ENCODE measurements at regions not wholly inside any gene's neighbourhood (a gene's known extent, or its start where the extent isn't known, plus 50 kb on each side); places are given as distances from the start of the nearest gene placed in this dataset.
"Not testable (repeated sequence)": the region's sequence is repeated elsewhere in the genome, so short reads cannot be mapped to it uniquely, and the experiment has no call there.

- DNase-seq (ENCODE audit: low spot score): no peak
Measured at GRCh38 chr10:4635883-4636282, 190.1 kb upstream of the AKR1E2 start.

GRCh38 chr10:4635388-4635787, 190.6 kb upstream of the AKR1E2 start:
- no peak for DNase-seq (ENCODE audit: low spot score)

GRCh38 chr10:4633776-4634175, 192.2 kb upstream of the AKR1E2 start:
- DNase-seq (ENCODE audit: low spot score): no peak

- no peak for DNase-seq (ENCODE audit: low spot score)
Measured at GRCh38 chr10:4633186-4633585, 192.8 kb upstream of the AKR1E2 start.

GRCh38 chr10:4632757-4633156, 193.2 kb upstream of the AKR1E2 start:
- DNase-seq (ENCODE audit: low spot score): no peak

GRCh38 chr10:4626919-4627318, 199.1 kb upstream of the AKR1E2 start:
- no peak for DNase-seq (ENCODE audit: low spot score)

- no peak for DNase-seq (ENCODE audit: low spot score)
Measured at GRCh38 chr10:4623757-4624420, 202.1 kb upstream of the AKR1E2 start.

GRCh38 chr10:4623200-4623599, 202.8 kb upstream of the AKR1E2 start:
- DNase-seq (ENCODE audit: low spot score): no peak

- DNase-seq (ENCODE audit: low spot score): no peak
Measured at GRCh38 chr10:4622384-4622783, 203.6 kb upstream of the AKR1E2 start.

- DNase-seq (ENCODE audit: low spot score): no peak
Measured at GRCh38 chr10:4617589-4617988, 208.4 kb upstream of the AKR1E2 start.

GRCh38 chr10:4615042-4615441, 211.0 kb upstream of the AKR1E2 start:
- no peak for DNase-seq (ENCODE audit: low spot score)

GRCh38 chr10:4609251-4609650, 216.8 kb upstream of the AKR1E2 start:
- DNase-seq (ENCODE audit: low spot score): no peak

GRCh38 chr10:4607681-4608080, 218.3 kb upstream of the AKR1E2 start:
- DNase-seq (ENCODE audit: low spot score): no peak

GRCh38 chr10:4606856-4607636, 219.0 kb upstream of the AKR1E2 start:
- no peak for DNase-seq (ENCODE audit: low spot score)

GRCh38 chr10:4602764-4603491, 223.1 kb upstream of the AKR1E2 start:
- no peak for DNase-seq (ENCODE audit: low spot score)

GRCh38 chr10:4599471-4599870, 226.5 kb upstream of the AKR1E2 start:
- no peak for DNase-seq (ENCODE audit: low spot score)

GRCh38 chr10:4597898-4598297, 228.1 kb upstream of the AKR1E2 start:
- not testable (repeated sequence) for DNase-seq (ENCODE audit: low spot score)

GRCh38 chr10:4596951-4597350, 229.1 kb upstream of the AKR1E2 start:
- DNase-seq (ENCODE audit: low spot score): no peak

GRCh38 chr10:4595719-4596319, 230.2 kb upstream of the AKR1E2 start:
- no peak for DNase-seq (ENCODE audit: low spot score)

- no peak for DNase-seq (ENCODE audit: low spot score)
Measured at GRCh38 chr10:4590807-4591206, 235.2 kb upstream of the AKR1E2 start.

- no peak for DNase-seq (ENCODE audit: low spot score)
Measured at GRCh38 chr10:4588824-4589223, 237.2 kb upstream of the AKR1E2 start.

- no peak for DNase-seq (ENCODE audit: low spot score)
Measured at GRCh38 chr10:4587466-4587865, 238.5 kb upstream of the AKR1E2 start.

- DNase-seq (ENCODE audit: low spot score): no peak
Measured at GRCh38 chr10:4586776-4587175, 239.2 kb upstream of the AKR1E2 start.

Measured in CD4-positive, alpha-beta T cell treated with Interleukin-6 at 100 ng/mL for 8 hours (primary cell).